IMR-90 (cell line): ENCODE measurements at regions not wholly inside any gene's neighbourhood (a gene's known extent, or its start where the extent isn't known, plus 50 kb on each side); places are given as distances from the start of the nearest gene placed in this dataset.

ENCODE experiments used
- ATAC-seq: fragments of 200-7000 bp; cut with Tn5 transposase; 2 replicates; pipeline ENCODE4 v1.9.1; 2020; ENCODE audit warnings: low read depth, mild to moderate bottlenecking, moderate library complexity
- BruUV-seq: library from RNA; stranded (reverse); fragments of 400-500 nt; replicated peaks from 2 replicates; lab custom pipeline; 2021; lab: Mats Ljungman, UMichigan
- CTCF ChIA-PET: fragments of 300-600 bp; formaldehyde crosslinking; extraction: SDS; loops from one replicate; lab custom pipeline; 2021; ENCODE audit warnings: antibody characterized with exemption; lab: Yijun Ruan, JAX
- POLR2A ChIA-PET: fragments of 300-600 bp; sonication (Branson Sonifier 250); formaldehyde crosslinking; loops from one replicate; lab custom pipeline; 2022; ENCODE audit warnings: antibody characterized with exemption; ENCODE audit not compliant: unreplicated experiment; lab: Charles Lee
- DNase-seq: peaks from one replicate; pipeline ENCODE4 v3.0.0; 2013
- H2AFZ ChIP-seq: replicated peaks from 2 replicates; pipeline ENCODE3; 2013; ENCODE audit warnings: low read length, mild to moderate bottlenecking; ENCODE audit not compliant: poor library complexity
- H2AK5ac ChIP-seq: 2 replicates; pipeline ENCODE4 v1.6.1; 2013; ENCODE audit warnings: low read depth, low read length, inconsistent platforms
- H2AK9ac ChIP-seq: replicated peaks from 2 replicates; pipeline ENCODE3; 2013; ENCODE audit warnings: mild to moderate bottlenecking, low read depth, low read length, moderate library complexity; ENCODE audit not compliant: poor library complexity
- H2BK120ac ChIP-seq: 2 replicates; pipeline ENCODE4 v1.6.1; 2013; ENCODE audit warnings: low read depth, low read length, inconsistent platforms
- H2BK15ac ChIP-seq: 3 replicates; pipeline ENCODE4 v1.6.1; 2013; ENCODE audit warnings: low read depth, low read length, inconsistent platforms
- H2BK20ac ChIP-seq: 2 replicates; pipeline ENCODE4 v1.6.1; 2013; ENCODE audit warnings: low read depth, mild to moderate bottlenecking, inconsistent platforms, low read length, moderate library complexity
- H2BK5ac ChIP-seq: 2 replicates; pipeline ENCODE4 v1.6.1; 2013; ENCODE audit warnings: mild to moderate bottlenecking, low read depth, low read length, inconsistent platforms; ENCODE audit not compliant: poor library complexity, severe bottlenecking
- H3K14ac ChIP-seq: replicated peaks from 2 replicates; pipeline ENCODE4 v1.6.1; 2013; ENCODE audit warnings: low read depth, low read length, inconsistent platforms
- H3K18ac ChIP-seq: 2 replicates; pipeline ENCODE4 v1.6.1; 2013; ENCODE audit warnings: low read depth, low read length, control low read depth
- H3K23ac ChIP-seq: 2 replicates; pipeline ENCODE4 v1.6.1; 2013; ENCODE audit warnings: low read depth, low read length, inconsistent platforms
- H3K27ac ChIP-seq: 2 replicates; pipeline ENCODE4 v1.5.1; 2013; ENCODE audit warnings: mild to moderate bottlenecking, control low read depth, low read length; ENCODE audit not compliant: insufficient read depth
- H3K27me3 ChIP-seq: 2 replicates; pipeline ENCODE4 v1.6.1; 2013; ENCODE audit warnings: low read length; ENCODE audit not compliant: control insufficient read depth, insufficient read depth
- H3K36me3 ChIP-seq: 2 replicates; pipeline ENCODE4 v1.6.1; 2013; ENCODE audit warnings: low read length, mixed read lengths; ENCODE audit not compliant: control insufficient read depth, insufficient read depth
- H3K4ac ChIP-seq: 2 replicates; pipeline ENCODE4 v1.6.1; 2013; ENCODE audit warnings: low read depth, low read length, inconsistent platforms
- H3K4me1 ChIP-seq: 2 replicates; pipeline ENCODE4 v1.6.1; 2013; ENCODE audit warnings: low read length, mixed read lengths; ENCODE audit not compliant: control insufficient read depth, insufficient read depth
- H3K4me2 ChIP-seq: 2 replicates; pipeline ENCODE4 v1.6.1; 2013; ENCODE audit warnings: low read depth, mild to moderate bottlenecking, control low read depth, low read length, moderate library complexity
- H3K4me3 ChIP-seq: 2 replicates; pipeline ENCODE4 v1.5.1; 2013; ENCODE audit warnings: low read depth, mild to moderate bottlenecking, control low read depth, low read length, moderate library complexity; ENCODE audit not compliant: insufficient read depth
- H3K56ac ChIP-seq: 2 replicates; pipeline ENCODE4 v1.6.1; 2013; ENCODE audit warnings: low read length, inconsistent platforms; ENCODE audit not compliant: insufficient read depth; ENCODE audit errors: extremely low read depth
- H3K79me1 ChIP-seq, 2 experiments: 2 replicates each; pipeline ENCODE4 v1.6.1; 2013; ENCODE audit warnings: low read length in 2 of 2, inconsistent platforms in 1 of 2, low read depth in 1 of 2
- H3K9ac ChIP-seq: 2 replicates; pipeline ENCODE4 v1.6.1; 2013; ENCODE audit warnings: low read depth, low read length, control low read depth
- H3K9me1 ChIP-seq: 2 replicates; pipeline ENCODE4 v1.6.1; 2013; ENCODE audit warnings: low read length, inconsistent platforms; ENCODE audit not compliant: insufficient read depth
- H3K9me3 ChIP-seq: 2 replicates; pipeline ENCODE4 v1.6.1; 2013; ENCODE audit warnings: low read length; ENCODE audit not compliant: control insufficient read depth, insufficient read depth
- H4K20me1 ChIP-seq: 2 replicates; pipeline ENCODE4 v1.6.1; 2013; ENCODE audit warnings: low read length, inconsistent platforms; ENCODE audit not compliant: insufficient read depth
- H4K5ac ChIP-seq: 2 replicates; pipeline ENCODE4 v1.6.1; 2013; ENCODE audit warnings: mild to moderate bottlenecking, low read depth, low read length, control low read depth
- H4K8ac ChIP-seq, 2 experiments: 2 replicates each; pipeline ENCODE4 v1.6.1; 2013; ENCODE audit warnings: low read depth in 2 of 2, low read length in 2 of 2, control low read depth in 1 of 2, inconsistent platforms in 1 of 2
- H4K91ac ChIP-seq: 2 replicates; pipeline ENCODE4 v1.6.1; 2013; ENCODE audit warnings: low read depth, low read length, inconsistent platforms; ENCODE audit not compliant: insufficient read depth
- BHLHE40 ChIP-seq: fragments of 150-350 bp; IDR thresholded peaks from 2 replicates; pipeline ENCODE4 v1.6.1; 2016; ENCODE audit warnings: mild to moderate bottlenecking, low read depth, low read length
- CEBPB ChIP-seq: IDR thresholded peaks from 2 replicates; pipeline ENCODE4 v1.6.1; 2012; ENCODE audit warnings: low read depth, low read length, improper control_type of control experiment
- ELK1 ChIP-seq: fragments of 150-350 bp; IDR thresholded peaks from 2 replicates; pipeline ENCODE4 v1.6.1; 2016; ENCODE audit warnings: low read depth, mild to moderate bottlenecking, low read length, moderate library complexity, borderline replicate concordance
- FOS ChIP-seq: fragments of 150-350 bp; IDR thresholded peaks from 2 replicates; pipeline ENCODE4 v1.6.1; 2016; ENCODE audit warnings: low read depth, low read length
- MAFK ChIP-seq: IDR thresholded peaks from 2 replicates; pipeline ENCODE4 v1.6.1; 2012; ENCODE audit warnings: low read depth, low read length, improper control_type of control experiment
- MXI1 ChIP-seq: IDR thresholded peaks from 2 replicates; pipeline ENCODE4 v1.6.1; 2012; ENCODE audit warnings: low read depth, mild to moderate bottlenecking, low read length, moderate library complexity, borderline replicate concordance
- RAD21 ChIP-seq: IDR thresholded peaks from 2 replicates; pipeline ENCODE4 v1.6.1; 2012; ENCODE audit warnings: low read length, improper control_type of control experiment
- RCOR1 ChIP-seq: IDR thresholded peaks from 2 replicates; pipeline ENCODE4 v1.6.1; 2012; ENCODE audit warnings: mild to moderate bottlenecking, low read length, improper control_type of control experiment; ENCODE audit not compliant: insufficient replicate concordance
- WGBS, 2 experiments: methylation state at CpG; one replicate each; pipeline versions ENCODE4 v1.1.5 to v1.1.7; 2013; ENCODE audit warnings: missing lambda C conversion rate in 2 of 2; ENCODE audit not compliant: insufficient read length in 1 of 2; ENCODE audit errors: extremely low coverage in 2 of 2; 5-methylcytosine and 5-hydroxymethylcytosine counted together
- dilution Hi-C: fragments of 300-500 bp; cut with HindIII; formaldehyde crosslinking; loops from one replicate; pipeline ENCODE4 v1.14.3; 2018; ENCODE audit warnings: low sequenced_read_pairs; ENCODE audit not compliant: unreplicated experiment
- in situ Hi-C: fragments of 300-500 bp; cut with MboI; formaldehyde crosslinking; loops from 3 replicates; pipeline ENCODE4 v1.14.3; 2019; ENCODE audit warnings: low sequenced_read_pairs, inconsistent platforms, mixed read lengths
- intact Hi-C: fragments of 100-400 bp; cut with micrococcal nuclease; formaldehyde crosslinking; loops from 2 replicates; pipeline ENCODE4 v1.10.0; 2022

GRCh38 chr9:15361737-15362136 lies 54.7 kb upstream of the TTC39B start:
- Histone ChIP-seq H3K36me3 (no peaks in the 10 kb centered on the region), H2BK5ac (no peak overlapping the region), H3K14ac (no peak overlapping the region), H3K27ac (no peak overlapping the region), H2AFZ (no peak overlapping the region), H3K79me1 (no peaks in the 10 kb centered on the region), H3K4ac (no peak overlapping the region), H3K23ac (no peak overlapping the region), H2AK9ac (no peak overlapping the region), H4K8ac (no peak overlapping the region), H4K5ac (no peak overlapping the region), H3K9me3 (no peaks in the 10 kb centered on the region), H2AK5ac (no peak overlapping the region), H3K27me3 (no peaks in the 10 kb centered on the region), H3K4me3 (no peak overlapping the region), H3K56ac (no peak overlapping the region), H4K20me1 (no peaks in the 10 kb centered on the region), H3K18ac (no peak overlapping the region), H4K91ac (no peak overlapping the region), H3K9me1 (no peaks in the 10 kb centered on the region), H3K4me2 (no peak overlapping the region), H3K9ac (no peak overlapping the region), H2BK15ac (no peak overlapping the region), H3K4me1 (no peaks in the 10 kb centered on the region), H2BK20ac (no peak overlapping the region), H2BK120ac (no peak overlapping the region)
- no peak for TF ChIP-seq MAFK
- TF ChIP-seq CEBPB, result peak; percentile 40; the same call in 1 of the 2 replicates
- TF ChIP-seq FOS, result no peak
- no peak for TF ChIP-seq RAD21
- no peak for TF ChIP-seq ELK1
- TF ChIP-seq MXI1, result no peak
- no peak for TF ChIP-seq RCOR1
- TF ChIP-seq BHLHE40, result no peak
- in situ Hi-C loops, result no loop called here
- WGBS, 2 experiments, result no CpG with 5 or more reads among the region's 2 CpGs
- CTCF ChIA-PET, result interaction anchor here (0.6 kb wide), 1 partner anchor 1732 kb away, joined by 4 read pairs; no protein-coding TSS in a partner anchor
- intact Hi-C loops, result no loop called here
- no TSS peak for BruUV-seq
- DNase-seq, result no peak
- POLR2A ChIA-PET, result no interaction called here
- ATAC-seq, result no peak
- dilution Hi-C loops, result no loop called here
